ENCODE measurements at regions not wholly inside any gene's neighbourhood (a gene's known extent, or its start where the extent isn't known, plus 50 kb on each side); places are given as distances from the start of the nearest gene placed in this dataset.

DNA sequence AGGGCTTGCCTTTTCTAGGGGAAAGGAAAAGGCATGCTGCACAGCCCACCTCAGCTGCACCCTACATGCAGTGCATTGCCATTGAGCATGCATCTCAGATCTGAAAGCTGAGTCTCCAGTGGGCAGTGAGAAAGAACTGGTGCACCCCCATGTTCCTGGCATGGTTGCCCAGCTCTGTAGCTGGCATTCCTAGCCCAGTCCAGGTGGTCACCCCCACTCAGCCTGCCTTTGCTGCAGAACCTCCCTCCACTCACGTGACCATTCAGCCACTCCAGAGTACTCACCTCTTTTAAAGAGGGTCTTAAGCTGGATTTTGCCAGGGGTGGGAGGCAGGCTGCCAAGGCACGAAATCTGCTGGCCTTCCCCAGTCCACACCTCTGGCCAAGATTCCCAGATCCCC lies 208.6 kb upstream of the TOPAZ1 start:
- no peak for DNase-seq
- intact Hi-C loops (cut with DNase I), result no loop called here

DNA sequence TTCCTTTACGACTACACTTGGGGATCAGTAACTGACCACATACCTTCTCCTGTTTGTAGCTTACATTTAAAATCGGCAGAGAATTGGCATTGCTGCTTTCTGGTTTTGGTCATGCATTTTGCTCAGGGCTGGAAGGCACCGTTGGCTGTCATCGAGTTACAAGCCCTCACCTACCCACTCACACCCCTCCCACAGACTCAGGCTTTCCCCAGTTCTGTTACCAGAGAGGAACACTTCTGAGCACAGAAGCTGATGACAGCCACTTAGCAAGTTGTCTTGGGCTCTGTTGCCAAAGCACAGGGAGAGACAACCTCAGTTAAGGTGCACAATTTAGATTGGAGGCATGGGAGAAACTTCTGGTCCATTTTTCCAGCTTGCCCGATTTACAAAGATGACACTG lies 204.8 kb upstream of the TOPAZ1 start:
- peak in 4 of 10 donors; percentile 48 to 89 (median 70) for DNase-seq
- intact Hi-C loops (cut with DNase I), result no loop called here

- no peak for DNase-seq
- intact Hi-C loops (cut with DNase I), result no loop called here
These were observed 202.7 kb upstream of the TOPAZ1 start for GRCh38 chr3:44039006-44039405.

GRCh38 chr3:44041726-44042125 lies 200.0 kb upstream of the TOPAZ1 start:
- DNase-seq, result no peak
- intact Hi-C loops (cut with DNase I), result no loop called here

GRCh38 chr3:44042772-44043171 lies 198.9 kb upstream of the TOPAZ1 start:
- no peak for DNase-seq
- intact Hi-C loops (cut with DNase I), result no loop called here

DNA sequence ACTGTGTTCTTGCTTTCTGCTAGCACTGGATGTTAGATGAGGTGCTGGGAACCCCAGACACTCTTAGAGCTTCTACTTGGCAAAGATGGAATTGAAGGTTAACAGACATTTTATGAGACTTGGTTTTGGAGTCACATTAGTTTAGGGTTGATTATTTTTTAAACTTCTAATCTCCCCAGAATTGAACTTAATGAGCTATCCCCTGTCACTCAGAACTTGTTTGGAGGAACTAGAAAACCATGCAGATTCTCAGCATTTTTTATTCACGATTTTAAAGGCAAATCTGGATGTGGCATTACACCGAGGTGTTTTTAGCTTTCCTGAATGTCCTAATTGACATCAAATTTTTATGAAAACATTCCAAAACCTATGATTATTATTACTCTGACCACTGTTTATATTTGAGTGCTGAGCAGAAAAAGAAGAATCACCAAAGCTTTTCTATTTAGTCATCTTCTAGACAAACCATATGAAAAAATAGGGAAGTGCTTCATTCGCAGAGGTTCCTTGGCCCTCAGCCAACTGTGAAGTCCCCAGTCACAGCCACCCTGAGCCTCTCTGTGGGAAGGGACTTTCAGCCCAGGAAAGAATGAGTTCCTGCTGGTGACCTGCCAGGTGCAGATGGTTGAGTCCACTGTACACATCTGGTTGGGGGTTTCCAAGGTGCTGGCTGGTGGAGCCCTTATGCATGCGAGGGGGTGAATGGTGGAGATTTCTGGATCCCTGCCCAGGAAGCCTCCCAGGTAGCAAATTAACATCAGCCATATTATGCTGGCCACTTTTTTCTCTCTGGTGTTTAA lies 196.0 kb upstream of the TOPAZ1 start:
- DNase-seq, result no peak
- intact Hi-C loops (cut with DNase I), result no loop called here

GRCh38 chr3:44047796-44048195 lies 193.9 kb upstream of the TOPAZ1 start:
- DNase-seq, result no peak
- intact Hi-C loops (cut with DNase I), result no loop called here

- intact Hi-C loops (cut with DNase I), result no loop called here
- DNase-seq, result no peak
These were observed 193.3 kb upstream of the TOPAZ1 start for GRCh38 chr3:44048196-44048924.

DNA sequence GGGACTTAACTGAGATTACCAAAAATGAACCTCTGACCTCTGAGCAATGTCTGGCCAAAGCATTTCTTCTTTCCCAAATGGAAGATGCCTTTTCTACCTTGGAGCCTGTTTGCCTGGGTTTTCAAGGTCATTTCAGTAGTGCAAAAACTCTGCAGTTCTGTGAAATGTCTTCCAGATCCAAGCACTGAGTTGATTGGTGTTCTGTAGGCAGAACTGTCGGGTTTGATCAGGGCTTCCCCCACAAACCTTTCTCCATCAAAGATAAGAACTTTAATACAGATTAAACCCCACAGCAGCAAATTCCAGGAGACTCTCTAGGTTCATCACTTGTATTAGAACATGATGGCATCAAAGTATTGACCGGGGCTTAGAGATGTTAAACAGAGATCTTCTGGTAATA lies 192.7 kb upstream of the TOPAZ1 start:
- intact Hi-C loops (cut with DNase I), result no loop called here
- no peak for DNase-seq

GRCh38 chr3:44050101-44050500 lies 191.6 kb upstream of the TOPAZ1 start:
- DNase-seq, result peak in 5 of 10 donors; percentile 28 to 89 (median 35)
- intact Hi-C loops (cut with DNase I), result no loop called here

DNA sequence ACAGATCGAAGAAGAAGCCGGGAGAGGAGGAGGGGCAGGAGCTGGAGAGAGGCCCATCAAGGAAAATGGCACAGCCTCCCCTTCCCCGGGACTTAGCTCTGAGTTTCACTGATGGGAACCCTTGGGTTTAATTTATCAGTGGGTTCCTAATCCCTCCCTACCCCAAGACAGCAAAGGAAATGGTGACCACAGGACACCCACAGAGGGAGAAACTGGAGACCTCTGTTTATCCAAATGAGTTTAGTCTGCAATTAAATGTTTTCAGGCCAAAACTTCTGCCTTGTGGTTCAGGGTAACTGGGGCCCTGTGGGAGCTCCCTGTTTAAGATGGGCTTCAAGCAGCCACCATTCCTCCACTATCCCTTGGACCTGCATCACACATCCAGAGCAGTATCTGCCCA lies 190.8 kb upstream of the TOPAZ1 start:
- intact Hi-C loops (cut with DNase I), result no loop called here
- no peak for DNase-seq

GRCh38 chr3:44055951-44056350 lies 185.7 kb upstream of the TOPAZ1 start:
- DNase-seq, result no peak
- intact Hi-C loops (cut with DNase I), result no loop called here

GRCh38 chr3:44056446-44057240 lies 185.0 kb upstream of the TOPAZ1 start:
- no peak for DNase-seq
- intact Hi-C loops (cut with DNase I), result no loop called here

DNA sequence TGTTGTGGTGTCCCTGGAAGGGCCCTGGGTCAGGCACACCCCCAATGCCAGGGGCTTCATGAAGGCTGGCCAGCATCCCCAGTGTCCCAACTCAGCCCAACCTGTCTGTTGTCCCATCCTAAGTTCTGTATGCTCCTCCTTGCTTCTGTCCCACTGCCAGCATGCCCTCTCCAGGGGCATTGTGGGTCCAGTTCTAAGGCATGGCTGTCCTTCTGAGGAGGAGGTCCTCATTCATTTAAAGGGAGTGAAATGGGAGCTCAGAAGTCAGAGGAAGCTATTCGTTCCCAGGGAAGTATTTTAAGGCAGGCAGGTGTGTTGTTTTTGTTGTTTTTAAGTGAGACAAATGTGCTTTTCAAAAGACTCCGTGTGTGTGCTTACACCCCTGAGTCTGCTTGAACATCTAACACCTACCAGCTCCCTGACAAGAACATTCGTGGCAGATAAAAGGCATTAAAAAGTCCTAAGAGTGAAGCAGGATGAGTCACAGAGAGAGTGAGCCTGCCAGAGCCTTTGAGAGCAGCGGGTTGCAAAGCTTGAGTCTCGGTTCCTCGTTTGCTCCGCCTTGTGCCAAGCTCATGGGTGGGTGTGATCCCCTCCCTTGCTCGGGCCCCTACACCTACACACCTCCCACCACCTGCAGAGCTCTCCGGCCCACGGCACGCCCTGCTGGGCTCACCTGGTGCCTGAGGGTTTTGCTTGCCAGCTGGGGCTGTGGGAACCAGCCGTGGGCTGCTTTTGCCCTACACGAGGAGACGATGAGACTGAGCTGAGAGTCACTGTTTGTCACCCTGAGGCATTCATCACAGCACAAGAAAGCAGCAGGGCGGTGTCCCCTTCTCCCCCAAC lies 183.4 kb upstream of the TOPAZ1 start:
- intact Hi-C loops (cut with DNase I), result no loop called here
- peak in 6 of 10 donors; percentile 29 to 89 (median 66) for DNase-seq

DNA sequence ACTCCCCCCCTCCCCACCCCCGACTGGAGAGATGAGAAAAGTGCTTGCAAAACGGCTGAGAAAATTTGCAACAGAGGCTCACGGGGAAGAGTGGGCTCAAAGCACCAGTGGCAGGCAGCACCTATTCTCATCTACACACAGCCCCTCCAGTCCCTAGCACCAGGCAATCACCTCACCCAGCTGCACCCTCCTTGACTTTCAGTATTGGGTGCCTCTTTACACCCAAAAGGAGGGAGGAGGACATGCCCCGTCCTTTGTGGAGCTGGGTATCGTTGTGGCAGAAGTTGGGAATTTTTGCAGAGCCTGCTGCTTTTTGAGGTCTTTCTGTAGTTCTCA lies 182.8 kb upstream of the TOPAZ1 start:
- intact Hi-C loops (cut with DNase I), result no loop called here
- no peak for DNase-seq

GRCh38 chr3:44060164-44060563 lies 181.5 kb upstream of the TOPAZ1 start:
- no peak for DNase-seq
- intact Hi-C loops (cut with DNase I), result no loop called here

GRCh38 chr3:44061268-44061667 lies 180.4 kb upstream of the TOPAZ1 start:
- DNase-seq, result no peak
- intact Hi-C loops (cut with DNase I), result no loop called here

- intact Hi-C loops (cut with DNase I), result no loop called here
These were observed 179.7 kb upstream of the TOPAZ1 start for GRCh38 chr3:44061961-44062360.

GRCh38 chr3:44065311-44066094 lies 176.2 kb upstream of the TOPAZ1 start:
- intact Hi-C loops (cut with DNase I), result no loop called here
- DNase-seq, result peak in 3 of 10 donors; percentile 15 to 84 (median 38)

More at GRCh38 chr3:44061961-44062360, 179.7 kb upstream of the TOPAZ1 start:
- no peak for DNase-seq

DNA sequence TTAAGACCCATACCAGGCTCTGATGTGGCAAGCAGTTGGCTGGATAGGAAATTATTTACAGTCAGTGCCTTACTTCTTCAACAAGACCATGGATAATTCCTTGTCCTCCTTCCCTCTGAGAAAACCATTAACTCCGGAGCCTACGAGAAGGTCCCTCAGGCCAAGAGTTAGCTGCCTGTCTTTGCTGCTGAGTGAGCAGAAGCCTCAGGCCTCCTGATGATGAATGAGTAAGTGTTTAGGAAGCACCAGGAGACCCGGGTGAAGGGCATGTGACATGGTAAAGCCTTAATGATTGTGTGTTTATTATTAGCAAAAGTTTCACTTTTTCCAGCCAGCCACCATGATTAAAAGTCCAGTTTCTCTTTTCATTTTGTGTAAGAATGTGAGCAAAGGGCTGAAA lies 174.9 kb upstream of the TOPAZ1 start:
- no peak for DNase-seq
- intact Hi-C loops (cut with DNase I), result no loop called here
